NCI-H748 (cell line): ENCODE measurements at regions not wholly inside any gene's neighbourhood (a gene's known extent, or its start where the extent isn't known, plus 50 kb on each side); places are given as distances from the start of the nearest gene placed in this dataset.
"Not testable (repeated sequence)": the region's sequence is repeated elsewhere in the genome, so short reads cannot be mapped to it uniquely, and the experiment has no call there.

Source experiments
- DNase-seq: peaks from one replicate; lab custom pipeline; 2025; ENCODE audit not compliant: unreplicated experiment; lab: John Stamatoyannopoulos, UW

DNA sequence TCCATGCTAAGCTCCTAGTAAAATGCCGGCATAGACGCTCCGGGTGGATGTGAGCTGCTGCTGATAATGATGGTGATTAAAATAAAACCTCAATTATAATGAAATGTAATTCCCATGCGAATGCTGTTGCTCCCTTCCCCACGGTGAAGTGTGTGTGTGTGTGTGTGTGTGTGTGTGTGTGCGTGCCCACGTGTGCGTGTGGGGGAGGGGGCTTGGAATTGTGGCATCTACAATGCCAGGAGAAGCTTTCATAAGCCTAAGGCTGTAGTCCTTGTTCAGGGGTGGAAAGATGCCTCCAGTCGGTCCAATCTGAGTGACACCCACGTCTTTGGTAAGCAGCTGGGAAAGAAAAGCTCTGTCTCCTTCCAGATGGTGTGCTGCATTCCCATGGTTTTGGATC is 137.9 kb downstream of the CDH26 start:
- DNase-seq, result no peak

DNA sequence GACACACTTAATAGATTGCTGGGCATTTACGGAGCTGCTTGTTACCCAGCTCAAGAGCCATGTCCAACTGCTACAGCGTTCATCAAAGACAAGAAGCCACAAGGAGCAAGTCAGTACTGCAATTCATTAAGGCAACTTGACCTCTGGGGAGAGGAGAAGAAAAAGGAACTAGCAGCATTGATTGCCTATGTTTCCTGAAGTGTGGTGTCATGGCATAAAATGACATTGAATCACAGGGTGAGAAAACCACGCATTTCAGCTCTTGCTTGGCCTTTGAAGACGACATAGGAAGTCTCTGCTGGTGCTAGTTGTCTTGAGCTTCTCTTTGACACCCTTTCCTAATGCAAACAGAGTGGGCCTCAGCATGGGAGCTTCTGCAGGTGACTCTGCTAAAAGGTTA is 139.1 kb downstream of the CDH26 start:
- DNase-seq, result no peak

DNA sequence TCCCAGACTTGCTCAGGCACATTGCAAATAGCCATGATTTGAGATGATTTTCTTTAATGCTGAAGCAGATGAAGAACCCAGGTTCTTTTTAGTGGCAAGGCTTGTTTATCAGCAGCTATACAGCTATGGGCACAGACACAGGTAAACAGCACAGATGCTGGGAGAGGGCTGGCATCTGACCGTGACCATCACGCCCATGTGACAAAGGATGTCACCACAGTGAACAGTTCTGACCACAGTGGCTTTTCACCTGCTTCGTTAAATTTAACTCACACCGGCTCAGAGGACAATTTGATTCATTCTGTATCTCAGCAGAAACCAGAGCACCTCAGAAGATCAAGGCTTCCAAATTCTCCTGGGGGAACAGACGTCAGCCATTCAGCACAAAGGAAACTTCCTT is 142.6 kb downstream of the CDH26 start:
- DNase-seq, result no peak

DNA sequence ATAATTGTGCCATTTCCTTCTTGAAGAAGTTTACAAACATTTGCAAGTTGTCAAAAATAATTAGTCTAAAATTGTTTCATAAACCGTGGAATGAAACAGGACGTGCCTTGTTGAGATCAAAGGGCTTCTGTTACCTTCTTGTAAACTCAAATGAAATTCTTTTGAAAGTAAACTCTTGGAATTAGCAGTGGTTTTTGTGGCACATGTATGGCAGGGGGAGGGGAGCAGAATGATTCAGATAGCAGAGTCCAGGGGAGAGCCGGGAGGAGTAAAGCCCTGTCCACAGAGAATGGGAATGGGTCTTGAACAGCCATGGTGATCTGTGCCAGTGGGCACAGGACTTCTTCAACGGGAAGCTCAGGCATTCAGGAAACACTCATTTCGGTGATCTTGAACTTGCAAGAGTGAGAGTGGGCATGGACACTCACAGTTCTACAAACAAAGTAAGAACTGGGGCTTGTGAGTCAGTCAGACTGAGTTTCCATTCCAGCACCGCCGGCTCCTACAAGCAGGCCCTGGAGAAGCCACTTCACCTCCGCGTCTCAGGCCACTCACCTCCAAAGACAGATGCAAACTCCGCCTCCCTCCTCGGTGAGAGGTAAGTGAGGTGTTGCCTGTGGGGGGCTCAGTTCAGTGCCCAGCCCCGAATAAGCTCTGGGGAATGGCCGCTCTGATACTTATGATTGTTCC is 143.1 kb downstream of the CDH26 start:
- no peak for DNase-seq

DNA sequence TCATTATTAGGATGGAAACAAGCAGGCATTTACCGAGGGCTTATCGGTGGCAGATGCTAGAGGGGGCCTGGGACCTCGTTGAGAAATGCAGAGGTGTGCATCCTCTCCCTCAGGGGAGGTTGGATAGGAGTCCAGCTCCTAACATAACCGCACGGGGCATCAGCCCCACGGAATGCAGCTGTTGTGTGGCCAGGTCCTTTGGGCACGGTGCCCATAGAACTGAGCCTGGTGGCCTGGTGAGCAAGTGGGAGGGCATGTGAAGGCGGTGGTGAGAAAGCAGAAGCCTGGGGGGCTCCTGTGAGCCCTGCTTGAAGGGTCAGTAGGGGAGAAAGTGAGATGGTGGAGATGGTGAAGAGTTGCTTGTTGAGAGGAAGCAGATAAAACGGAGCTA is 143.7 kb downstream of the CDH26 start:
- DNase-seq, result no peak

DNA sequence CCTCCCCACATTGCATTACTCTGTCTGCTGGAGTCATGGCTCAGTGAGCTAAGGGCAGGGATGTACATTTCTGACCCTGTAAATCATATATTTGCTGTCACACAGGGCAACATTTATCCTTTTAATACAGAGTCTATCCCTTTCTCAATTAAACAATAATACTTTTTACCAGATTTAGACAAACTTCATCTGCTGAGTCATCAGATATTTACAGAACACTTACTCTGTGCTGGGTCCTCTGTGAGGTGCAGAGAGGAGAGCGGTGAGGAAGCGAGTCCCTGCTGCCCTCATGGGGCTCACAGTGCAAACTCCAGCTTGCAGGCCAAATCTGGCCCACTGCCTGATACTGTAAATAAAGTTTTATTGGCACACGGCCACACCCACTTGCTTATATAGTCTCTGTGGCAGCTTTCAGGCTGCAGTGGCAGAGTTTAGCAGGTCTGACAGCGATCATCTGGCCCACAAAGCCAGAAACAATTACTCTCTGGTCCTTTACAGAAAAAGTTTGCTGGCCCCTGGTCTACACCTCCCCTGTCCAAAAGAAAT is 144.5 kb downstream of the CDH26 start:
- peak; percentile 17 for DNase-seq

DNA sequence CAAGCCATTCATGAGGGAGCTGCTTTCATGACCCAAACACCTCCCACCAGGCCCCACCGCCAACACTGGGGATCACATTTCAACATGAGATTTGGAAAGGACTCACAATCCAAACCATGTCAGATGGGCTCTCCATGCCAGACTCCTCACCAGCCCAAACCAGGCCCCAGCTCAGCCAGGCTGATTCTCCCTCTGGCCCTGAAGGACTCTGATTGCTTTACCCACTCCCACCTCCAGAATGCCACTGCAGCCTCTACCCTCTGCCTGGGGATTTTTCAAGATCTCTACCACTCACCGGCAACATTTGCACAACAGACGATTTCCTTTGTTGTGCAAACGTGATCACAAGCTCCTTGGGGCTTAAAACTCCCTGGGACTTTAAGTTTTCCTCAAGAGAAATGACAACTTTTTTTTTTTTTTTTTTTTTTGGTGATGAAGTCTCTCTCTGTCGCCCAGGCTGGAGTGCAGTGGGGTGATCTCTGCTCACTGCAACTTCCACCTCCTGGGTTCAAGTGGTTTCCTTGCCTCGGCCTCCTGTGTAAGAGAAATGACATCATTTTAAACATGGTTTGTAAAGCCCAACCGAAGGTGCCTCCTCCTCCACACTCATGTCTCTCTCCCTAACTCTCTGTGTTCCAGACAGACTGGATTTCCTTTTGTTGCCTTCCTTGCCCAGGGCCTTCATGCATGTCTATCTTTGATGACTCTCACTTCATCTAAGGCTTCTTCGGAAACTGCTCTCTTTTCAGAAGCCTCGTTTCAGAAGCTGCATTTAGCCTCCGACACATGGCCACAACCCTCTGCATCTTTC is 147.0 kb downstream of the CDH26 start:
- no peak for DNase-seq

DNA sequence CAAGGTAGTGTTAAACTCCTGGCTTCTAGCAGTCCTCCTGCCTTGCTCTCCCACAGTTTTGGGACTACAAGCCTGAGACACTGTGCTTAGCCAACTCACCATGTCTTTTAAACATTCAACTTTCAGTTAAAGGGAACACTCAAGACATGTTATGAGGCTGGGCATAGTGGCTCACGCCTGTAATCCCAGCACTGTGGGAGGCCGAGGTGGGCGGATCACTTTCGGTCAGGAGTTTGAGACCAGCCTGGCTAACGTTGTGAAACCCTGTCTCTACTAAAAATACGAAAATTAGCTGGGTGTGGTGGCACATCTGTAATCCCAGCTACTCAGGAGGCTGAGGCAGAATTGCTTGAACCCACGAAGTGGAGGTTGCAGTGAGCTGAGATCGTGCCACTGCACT is 148.0 kb downstream of the CDH26 start:
- DNase-seq, result not testable (repeated sequence)

DNA sequence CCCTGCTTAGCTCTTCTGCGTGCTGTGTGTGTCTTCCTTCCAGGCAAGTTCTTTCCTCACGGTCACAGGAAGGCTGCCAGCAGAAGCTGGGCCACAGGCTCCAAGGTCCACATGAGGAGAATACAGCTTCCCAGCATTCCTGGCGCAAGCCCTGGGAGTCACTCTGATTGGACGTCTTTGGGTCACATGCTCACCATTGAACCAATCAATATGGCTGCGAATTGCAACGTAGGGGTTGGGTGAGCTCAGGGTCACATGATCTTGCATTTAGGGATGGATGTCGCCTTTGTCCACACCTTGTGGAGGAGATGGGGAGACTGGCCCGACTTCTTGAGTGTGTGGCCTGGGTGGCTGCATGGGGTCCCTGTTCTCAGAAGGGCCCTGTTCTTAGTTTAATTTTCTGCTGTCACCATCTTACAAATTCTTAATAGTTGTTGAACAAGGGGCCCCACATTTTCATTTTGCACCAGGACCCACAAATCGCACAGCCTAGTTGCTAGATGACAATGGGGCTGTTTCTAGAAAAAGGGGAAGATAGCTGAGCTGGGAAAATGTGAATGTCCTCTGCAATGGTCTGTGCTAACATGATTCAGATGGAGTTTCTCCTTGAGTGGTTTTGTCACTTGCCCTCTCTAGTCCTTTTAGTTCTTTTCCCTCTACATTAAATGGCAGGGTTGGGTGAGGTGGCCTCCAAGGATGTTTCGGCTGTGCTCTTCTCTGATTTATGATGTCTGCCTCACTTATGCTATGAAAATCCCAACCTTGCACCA is 149.6 kb downstream of the CDH26 start:
- DNase-seq, result no peak

DNA sequence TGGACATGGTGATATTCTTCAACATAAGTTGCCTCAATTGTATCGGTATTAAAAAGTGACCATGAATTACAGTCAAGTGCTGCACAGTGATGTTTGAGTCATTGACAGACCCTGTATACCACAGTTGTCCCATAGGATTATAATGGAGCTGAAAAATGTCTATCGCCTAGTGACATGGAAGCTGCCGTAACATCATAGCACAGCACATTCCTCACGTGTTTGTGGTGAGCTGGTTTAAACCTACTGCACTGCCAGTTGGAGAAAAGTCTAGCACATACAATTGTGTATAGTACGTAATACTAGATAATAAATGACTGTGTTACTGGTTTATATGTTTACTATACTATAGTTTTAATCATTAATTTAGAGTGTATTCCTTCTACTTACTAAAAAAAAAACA is 150.2 kb downstream of the CDH26 start:
- DNase-seq, result no peak

DNA sequence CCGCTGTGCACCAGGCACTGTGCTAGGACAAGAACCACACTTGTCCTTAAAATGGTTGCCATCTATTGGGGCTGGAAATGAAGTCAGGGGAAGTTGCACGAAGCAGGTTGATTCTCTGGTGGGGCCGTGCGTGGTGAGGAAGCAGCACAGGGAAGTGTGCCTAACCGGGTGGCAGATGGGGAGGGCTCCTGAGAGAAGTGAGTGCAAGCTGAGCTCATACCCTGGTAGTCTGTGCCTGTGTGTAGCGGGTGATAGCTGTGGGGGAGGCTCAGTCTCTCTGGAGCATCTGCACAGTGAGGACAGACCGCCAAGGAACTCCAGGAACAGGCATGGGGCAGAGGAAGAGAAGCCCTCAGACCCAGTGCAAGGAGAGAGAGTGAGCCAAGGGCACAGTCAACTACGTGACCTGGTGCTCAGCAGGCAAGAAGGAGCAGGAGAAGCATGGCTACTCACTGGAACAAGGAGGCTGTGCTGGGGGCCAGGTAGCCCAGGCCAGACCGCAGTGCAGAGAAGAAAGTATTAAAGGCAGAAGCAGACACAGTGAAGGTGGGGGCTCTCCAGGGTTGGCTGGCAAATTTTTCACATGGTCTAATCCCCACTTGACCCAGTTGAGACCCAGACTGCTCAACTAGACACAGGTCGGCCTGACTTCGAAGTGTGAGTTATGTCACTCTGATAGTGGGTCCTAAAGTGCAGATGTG is 155.0 kb downstream of the CDH26 start:
- no peak for DNase-seq

DNA sequence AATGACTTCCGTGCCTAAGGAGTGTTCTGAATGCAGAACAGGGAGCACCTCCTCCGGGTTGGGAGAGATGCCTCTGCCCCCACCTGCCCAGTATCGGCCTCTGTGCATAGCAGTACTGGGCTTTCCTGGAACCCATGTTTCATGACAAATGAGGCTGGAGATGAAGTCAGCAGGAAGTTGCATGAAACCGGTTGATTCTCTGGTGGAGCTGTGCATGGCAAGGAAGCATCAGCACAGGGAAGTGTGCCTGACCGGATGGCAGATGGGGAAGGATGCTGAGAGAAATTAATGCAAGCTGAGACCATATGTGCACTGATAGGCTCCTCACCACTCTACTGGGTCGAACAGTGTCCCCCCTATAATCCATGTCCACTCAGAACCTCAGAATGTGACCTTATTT is 155.5 kb downstream of the CDH26 start:
- no peak for DNase-seq

DNA sequence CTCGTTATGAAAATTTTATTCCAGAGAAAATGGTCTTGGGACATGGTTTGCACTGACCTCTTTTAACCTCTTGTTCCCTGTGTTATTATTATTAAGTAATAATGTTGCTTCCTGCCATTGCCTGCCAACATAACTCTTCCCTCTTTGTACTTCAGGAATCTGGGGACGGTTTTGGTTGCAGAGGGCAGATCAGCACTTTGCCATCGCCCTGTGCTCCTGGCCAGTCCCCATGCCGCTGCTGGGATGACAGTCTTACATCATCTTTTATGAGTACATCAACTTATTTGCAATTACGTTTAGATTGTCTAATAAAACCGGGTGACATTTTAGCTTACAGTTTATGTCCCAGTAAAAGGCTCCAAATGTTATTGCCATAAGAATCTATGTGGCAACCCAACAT is 157.2 kb downstream of the CDH26 start:
- no peak for DNase-seq

DNA sequence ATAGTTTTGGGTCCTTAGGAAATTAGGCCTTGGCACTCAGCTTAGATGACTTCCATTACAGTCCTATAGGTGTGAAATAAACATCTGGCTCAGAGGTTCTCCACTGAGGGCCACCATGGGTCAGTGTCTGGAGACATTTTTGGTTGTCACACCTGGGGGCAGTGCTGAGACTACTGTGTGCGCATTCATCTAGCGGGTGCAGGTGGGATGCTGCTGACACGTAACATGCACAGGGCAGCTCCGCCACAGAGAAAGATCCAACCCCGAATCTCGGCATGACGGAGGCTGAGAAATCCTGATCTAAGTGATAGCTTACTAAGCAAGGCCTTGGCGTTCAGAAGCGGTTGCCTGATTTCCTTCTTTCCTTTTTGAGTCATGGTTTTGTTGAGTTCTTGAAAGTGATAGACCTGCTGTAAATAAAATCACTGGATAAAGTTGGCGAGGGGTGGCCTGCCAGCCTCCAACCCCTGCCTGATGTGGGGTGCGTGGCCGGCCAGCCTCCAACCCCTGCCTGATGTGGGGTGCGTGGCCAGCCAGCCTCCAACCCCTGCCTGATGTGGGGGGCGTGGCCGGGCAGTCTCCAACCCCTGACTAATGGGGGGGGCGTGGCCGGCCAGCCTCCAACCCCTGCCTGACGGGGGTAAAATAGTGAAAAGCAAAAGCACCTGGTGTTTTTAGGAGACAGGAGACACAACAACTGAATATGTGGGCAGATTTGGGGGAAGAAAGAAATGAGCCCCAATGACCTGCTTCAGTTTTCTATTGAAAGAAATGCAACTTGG is 158.1 kb downstream of the CDH26 start:
- peak; percentile 28 for DNase-seq

DNA sequence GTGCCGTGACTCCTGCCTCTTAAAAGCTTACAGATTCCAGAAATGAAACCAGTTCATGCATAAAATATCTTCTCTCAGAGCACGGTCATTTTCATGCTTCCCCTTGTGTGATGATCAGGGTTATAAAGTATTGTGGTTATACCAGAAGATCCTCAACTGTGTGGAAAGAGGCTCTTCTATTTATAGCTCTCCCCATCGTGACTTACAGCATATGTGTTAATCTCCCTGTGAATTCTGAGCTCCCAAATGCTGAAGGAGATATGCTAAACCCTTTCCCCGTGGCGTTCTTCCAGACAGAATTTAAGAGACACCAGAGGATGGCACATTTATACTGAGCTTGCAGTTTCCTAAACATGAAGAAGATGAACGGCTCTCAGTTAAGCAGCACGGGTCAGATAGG is 158.8 kb downstream of the CDH26 start:
- no peak for DNase-seq

DNA sequence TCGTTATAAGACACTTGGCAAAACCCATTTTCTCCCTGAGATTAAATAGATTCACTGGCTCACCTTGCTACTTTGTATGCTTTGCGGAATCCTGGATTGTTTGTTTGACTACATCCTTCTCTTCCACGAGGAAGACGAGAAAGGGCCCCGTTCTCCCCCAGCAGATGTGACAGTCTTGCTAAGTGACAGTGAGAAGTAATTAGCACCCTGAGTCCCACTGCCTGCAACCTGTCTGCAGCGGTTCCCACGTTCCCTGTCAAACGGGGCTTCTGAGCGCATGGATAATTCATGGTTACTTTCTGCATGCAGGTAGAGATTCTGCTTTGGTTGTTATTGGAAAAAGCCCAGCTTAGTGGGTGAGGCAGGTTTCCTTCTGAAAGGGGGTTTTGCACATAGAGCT is 163.7 kb downstream of the CDH26 start:
- no peak for DNase-seq

DNA sequence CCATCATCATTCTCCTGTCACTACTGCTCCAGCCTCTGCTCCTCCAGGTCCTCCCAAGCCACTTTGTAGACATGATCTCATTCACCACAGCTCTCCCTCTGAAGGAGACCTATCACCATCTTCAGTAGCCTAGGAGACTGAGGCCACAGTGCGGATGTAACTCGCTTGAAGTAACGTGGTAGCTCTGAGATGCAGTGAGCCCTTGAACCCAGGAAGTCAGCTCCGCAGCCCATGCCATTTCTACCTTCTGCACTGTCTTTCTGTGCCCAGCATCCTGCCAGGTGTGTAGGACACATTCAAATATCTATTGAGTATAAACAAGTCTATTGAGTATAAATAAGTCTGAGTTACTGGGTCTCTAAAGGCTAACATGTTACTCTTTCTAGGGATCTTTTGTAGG is 164.4 kb downstream of the CDH26 start:
- DNase-seq, result no peak

DNA sequence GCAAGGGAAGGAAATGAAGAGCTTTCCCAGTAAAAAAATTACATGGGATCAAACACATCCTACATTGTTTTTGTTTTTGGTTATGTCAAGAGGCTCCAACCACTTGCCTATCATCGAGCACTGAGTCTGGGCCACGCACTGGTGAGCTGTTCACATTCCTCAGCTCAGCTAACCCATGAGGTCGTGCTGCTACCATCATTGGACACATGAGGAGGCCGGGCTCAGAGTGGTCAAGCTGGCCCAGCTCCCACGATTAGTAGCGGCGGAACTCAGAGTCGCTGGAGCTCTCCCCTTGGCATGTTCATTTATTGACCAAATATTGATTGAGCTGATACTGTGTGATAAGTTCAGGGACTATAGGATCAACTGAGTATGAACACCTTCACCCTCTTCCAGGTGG is 164.9 kb downstream of the CDH26 start:
- no peak for DNase-seq

DNA sequence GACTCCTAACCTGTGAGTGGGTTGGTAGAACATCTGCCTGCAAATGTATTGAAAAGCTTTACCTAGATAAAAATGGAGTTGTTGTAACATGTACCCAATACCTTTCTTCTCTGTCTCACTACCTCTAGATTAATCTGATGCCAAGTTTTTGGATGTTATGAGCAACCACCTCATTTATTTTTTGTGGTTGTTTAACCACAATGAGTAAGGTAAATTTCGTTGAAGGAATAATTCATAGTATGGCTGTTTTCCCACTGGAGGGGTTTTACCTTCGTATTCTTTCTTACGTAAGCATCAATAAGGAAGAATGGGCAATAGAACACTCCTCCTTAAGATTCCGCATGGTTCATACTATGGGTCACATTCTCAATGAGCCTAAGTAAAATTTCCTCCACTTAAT is 165.4 kb downstream of the CDH26 start:
- no peak for DNase-seq

DNA sequence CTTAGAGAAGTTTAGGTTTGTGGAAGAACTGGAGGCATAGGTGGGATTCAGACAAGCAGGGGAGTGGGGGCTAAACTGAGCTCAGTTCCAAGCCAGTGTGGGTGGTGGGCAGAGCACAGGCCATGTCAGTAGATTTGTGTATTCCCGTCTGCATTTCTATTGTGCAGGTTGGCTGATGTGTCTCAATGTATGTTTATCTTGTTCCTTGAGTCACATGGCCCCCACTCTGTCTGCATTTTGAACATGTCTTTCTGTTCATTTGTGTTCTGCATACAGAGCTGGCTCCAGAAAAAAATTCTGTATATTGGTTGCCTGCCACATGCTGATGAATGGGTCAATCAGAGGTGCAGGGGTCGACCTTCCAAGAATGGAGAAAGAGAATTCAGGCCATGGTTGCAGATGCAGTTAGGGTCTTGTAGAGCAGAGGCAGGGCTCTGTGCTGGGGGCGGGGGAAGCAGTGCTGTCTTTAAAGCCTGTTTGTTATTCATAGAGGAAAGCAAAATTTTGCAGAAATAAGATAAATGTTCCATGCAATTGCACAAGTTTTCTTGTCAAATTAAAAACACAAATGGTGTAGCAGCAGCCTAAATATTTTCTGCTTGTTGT is 166.7 kb downstream of the CDH26 start:
- DNase-seq, result no peak
